ENCODE measurements at regions not wholly inside any gene's neighbourhood (a gene's known extent, or its start where the extent isn't known, plus 50 kb on each side); places are given as distances from the start of the nearest gene placed in this dataset.
"Not testable (repeated sequence)": the region's sequence is repeated elsewhere in the genome, so short reads cannot be mapped to it uniquely, and the experiment has no call there.

- DNase-seq (ENCODE audit: low read depth in 2 of 3, low spot score in 2 of 3), result no peak
Measured at GRCh38 chr14:58725871-58726270, 88.1 kb downstream of the DACT1 start.

GRCh38 chr14:58730792-58731464, 93.2 kb downstream of the DACT1 start:
- DNase-seq (ENCODE audit: low read depth in 2 of 3, low spot score in 2 of 3), result no peak

- DNase-seq (ENCODE audit: low read depth in 2 of 3, low spot score in 2 of 3), result no peak
Measured at GRCh38 chr14:58731465-58732293, 93.9 kb downstream of the DACT1 start.

DNA sequence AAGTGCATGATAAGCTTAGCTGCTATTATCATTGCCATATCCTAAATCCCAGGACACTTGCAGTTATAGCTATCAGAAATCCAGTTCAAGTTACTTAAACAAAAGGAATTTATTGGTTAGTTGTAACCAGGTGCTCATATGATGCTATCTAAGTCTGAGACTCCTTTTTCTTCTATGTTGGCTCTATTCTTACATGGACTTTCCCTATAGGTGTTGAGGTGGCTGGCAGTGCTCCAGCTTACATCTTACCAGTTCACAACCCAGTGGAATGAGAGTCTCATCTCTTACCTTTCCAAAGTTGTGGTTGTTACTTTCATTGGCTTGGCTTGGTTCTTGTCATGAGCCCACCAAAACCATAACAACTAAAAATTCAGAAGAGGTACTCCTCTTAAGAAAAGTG, 94.6 kb downstream of the DACT1 start:
- no peak for DNase-seq (ENCODE audit: low read depth in 2 of 3, low spot score in 2 of 3)

GRCh38 chr14:58733451-58734208, 95.9 kb downstream of the DACT1 start:
- no peak for DNase-seq (ENCODE audit: low read depth in 2 of 3, low spot score in 2 of 3)

GRCh38 chr14:58735596-58735995, 97.8 kb downstream of the DACT1 start:
- no peak for DNase-seq (ENCODE audit: low read depth in 2 of 3, low spot score in 2 of 3)

GRCh38 chr14:58736606-58737005, 98.8 kb downstream of the DACT1 start:
- DNase-seq (ENCODE audit: low read depth in 2 of 3, low spot score in 2 of 3), result no peak

- no peak for DNase-seq (ENCODE audit: low read depth in 2 of 3, low spot score in 2 of 3)
Measured at GRCh38 chr14:58737511-58737910, 99.7 kb downstream of the DACT1 start.

GRCh38 chr14:58738189-58738836, 100.6 kb downstream of the DACT1 start:
- DNase-seq (ENCODE audit: low read depth in 2 of 3, low spot score in 2 of 3), result no peak

GRCh38 chr14:58738876-58739275, 101.1 kb downstream of the DACT1 start:
- DNase-seq (ENCODE audit: low read depth in 2 of 3, low spot score in 2 of 3), result no peak

DNA sequence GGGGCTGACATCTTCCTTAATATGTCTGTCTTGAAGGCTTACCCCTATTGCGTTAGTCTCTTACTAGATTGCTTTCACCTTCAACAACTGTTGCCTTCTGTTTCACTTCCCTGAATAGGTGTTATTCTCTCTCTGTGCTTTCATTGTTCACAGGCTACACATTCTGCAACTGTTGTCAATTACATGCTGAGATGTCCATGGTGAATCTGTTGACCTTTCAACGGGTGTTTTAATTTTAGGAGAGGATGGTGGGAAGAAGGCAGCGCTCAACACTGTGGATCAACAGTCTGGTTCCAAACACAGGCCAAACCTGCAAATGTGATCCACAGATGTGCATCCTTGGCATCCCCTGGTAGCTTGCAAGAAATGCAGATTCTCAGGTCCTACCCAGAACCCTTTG, 101.9 kb downstream of the DACT1 start:
- DNase-seq (ENCODE audit: low read depth in 2 of 3, low spot score in 2 of 3), result no peak

DNA sequence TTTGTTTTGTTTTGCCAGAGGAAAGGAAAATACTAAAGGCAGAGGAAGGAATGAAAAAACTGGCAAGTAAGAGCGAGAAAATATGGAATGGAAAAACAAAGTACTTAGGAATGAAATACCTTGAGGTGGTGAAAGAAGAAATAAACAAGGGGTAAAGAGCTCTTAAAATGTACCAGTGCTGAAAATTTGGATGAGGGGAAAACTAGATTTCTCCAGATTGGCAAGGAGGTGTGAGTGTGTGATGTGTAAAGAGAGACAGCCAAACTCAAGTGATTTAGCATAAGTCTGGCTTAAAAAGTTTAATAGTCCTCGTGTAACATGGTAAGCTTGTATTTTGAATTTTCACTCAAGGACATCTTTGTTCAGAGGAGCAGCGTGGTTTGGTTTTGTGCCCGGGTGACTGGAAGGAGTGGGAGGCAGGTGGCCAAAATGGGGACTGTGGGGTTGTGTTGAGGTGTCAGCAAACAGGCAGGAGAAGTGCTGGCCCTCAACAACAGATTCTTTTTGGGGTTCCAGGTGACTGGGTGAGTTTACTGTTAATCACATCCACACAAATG, 102.7 kb downstream of the DACT1 start:
- no peak for DNase-seq (ENCODE audit: low read depth in 2 of 3, low spot score in 2 of 3)

DNA sequence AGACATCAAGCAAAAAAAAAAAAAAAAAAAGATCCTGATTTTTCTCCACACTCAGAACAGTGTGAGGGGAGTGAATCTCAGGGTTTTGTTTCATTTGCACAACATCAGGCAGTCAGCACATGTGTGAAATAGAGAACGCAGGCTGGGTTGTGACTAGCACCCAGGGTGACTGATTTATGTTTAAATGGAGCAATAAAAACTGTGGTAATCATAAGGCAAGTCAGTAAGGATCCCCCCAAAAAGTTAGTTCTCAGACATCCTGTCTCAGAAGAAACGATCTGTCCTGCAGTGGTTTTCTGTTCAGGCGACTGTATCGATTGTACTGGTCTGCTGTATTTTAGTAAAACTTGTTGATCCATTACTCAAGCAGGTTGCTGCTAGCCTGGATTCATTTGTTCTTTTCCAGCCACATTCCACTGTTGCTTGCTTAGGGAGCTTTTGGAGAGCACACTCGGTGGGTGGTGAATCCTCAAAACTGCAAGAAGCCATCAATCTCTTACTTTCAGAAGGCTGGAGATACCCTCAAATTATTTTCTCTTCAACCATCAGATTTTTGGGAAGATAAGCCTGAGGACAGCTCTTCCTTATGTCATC, 107.1 kb downstream of the DACT1 start:
- no peak for DNase-seq (ENCODE audit: low read depth in 2 of 3, low spot score in 2 of 3)

DNA sequence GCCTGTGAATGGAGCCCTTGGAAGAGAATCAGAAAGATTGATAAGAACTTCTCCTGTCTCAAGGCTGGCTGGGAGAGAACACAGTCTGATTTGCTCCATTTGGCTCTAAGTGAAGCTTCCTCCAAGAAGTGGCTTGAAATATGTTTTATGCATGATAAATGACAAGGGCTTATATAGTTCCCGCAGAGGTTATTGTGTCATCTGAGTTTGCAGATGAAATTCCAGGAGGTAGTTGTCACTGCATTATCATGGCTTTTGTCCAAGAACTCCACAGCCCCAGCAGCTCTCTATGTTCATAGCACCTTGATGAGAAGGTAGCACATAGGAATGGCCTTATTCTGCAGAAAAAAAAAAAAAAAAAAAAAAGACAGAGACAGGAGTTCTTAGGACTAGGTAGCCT, 108.5 kb downstream of the DACT1 start:
- DNase-seq (ENCODE audit: low read depth in 2 of 3, low spot score in 2 of 3), result no peak

- DNase-seq (ENCODE audit: low read depth in 2 of 3, low spot score in 2 of 3), result no peak
Measured at GRCh38 chr14:58746701-58747100, 108.9 kb downstream of the DACT1 start.

GRCh38 chr14:58747181-58747580, 109.4 kb downstream of the DACT1 start:
- DNase-seq (ENCODE audit: low read depth in 2 of 3, low spot score in 2 of 3), result peak in 1 of 3 donors; percentile 15

GRCh38 chr14:58748251-58748650, 110.5 kb downstream of the DACT1 start:
- not testable (repeated sequence) for DNase-seq (ENCODE audit: low read depth in 2 of 3, low spot score in 2 of 3)

DNA sequence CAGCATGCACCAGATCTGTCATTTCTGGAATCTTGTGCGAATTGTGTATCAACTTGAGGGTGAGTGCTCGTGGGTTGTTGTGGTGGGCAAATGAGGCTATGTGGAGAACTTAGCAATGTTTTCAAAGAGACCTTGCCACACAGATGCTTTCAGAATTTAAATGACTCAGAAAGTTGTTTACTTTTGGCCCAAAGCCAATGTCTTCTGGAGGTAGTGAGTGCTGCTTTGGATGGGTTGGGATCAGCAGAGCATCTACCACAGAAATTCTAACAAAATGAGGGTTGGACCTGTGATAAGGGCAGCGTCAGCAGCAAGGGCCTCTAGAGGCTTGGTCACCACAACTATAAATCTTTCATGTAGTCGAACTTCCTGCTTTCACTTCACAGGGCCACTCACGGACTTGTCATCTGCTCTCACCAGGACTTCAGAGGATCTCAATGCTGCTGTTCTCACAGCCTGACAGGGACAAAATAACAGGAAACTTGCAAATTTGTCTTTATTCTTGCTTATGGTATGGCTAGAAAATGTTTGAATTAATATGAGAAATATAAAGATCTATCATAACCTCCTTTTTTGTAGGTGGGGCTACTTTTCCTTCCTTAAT, 111.4 kb downstream of the DACT1 start:
- DNase-seq (ENCODE audit: low read depth in 2 of 3, low spot score in 2 of 3), result peak in 2 of 3 donors; percentile 82 to 94

- no peak for DNase-seq (ENCODE audit: low read depth in 2 of 3, low spot score in 2 of 3)
Measured at GRCh38 chr14:58750321-58751269, 112.8 kb downstream of the DACT1 start.
